ENCODE measurements at regions not wholly inside any gene's neighbourhood (a gene's known extent, or its start where the extent isn't known, plus 50 kb on each side); places are given as distances from the start of the nearest gene placed in this dataset.

GRCh38 chr11:104830508-104830907, 67.8 kb downstream of the CASP12 start:
- TF ChIP-seq POU2F2 (IDR thresholded peaks at IDR 0.05; ENCODE audit: low read depth, low read length) = no peak
- TF ChIP-seq POLR2AphosphoS5 (IDR thresholded peaks at IDR 0.05; ENCODE audit: low read depth, low read length) = no peak
- no peak for TF ChIP-seq POLR2A (IDR thresholded peaks at IDR 0.05; ENCODE audit: low read depth, low read length)
- no peak for TF ChIP-seq TAF1 (IDR thresholded peaks at IDR 0.05; ENCODE audit: low read depth, low read length)

All from GM12891 (cell line).